ENCODE measurements at regions not wholly inside any gene's neighbourhood (a gene's known extent, or its start where the extent isn't known, plus 50 kb on each side); places are given as distances from the start of the nearest gene placed in this dataset.

DNA sequence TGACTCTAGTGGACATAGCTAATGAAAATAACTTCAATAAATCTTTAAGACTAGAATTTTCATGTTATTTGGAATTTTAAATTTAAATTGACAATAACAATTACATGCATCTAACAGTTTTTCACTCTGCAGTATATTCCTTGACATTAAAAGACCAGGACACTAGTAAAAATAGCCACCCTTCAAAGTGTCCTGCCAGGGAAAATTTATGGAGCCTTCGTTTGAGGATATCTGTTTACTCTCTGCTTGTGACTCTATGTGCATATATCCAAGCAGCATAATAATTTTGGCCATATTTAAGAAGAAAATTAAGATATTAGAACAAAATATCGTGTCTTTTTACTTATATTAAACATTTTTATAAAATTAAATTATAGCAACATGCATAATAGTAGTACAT lies 58.8 kb upstream of the NKAIN2 start:
- ATAC-seq: no peak
- TF ChIP-seq ISL1 (CRISPR knock-in tag; IDR thresholded peaks at IDR 0.05): no peak
- TF ChIP-seq TCF4 (CRISPR knock-in tag; IDR thresholded peaks at IDR 0.05; ENCODE audit: borderline replicate concordance): no peak
- TF ChIP-seq ZNF8 (CRISPR knock-in tag; IDR thresholded peaks at IDR 0.05): no peak
- no peak for TF ChIP-seq ZNF565 (CRISPR knock-in tag; conservative IDR thresholded peaks at IDR 0.05; ENCODE audit: low read depth)
- no peak for TF ChIP-seq ESRRG (CRISPR knock-in tag; IDR thresholded peaks at IDR 0.05)
- TF ChIP-seq PPARA (CRISPR knock-in tag; IDR thresholded peaks at IDR 0.05; ENCODE audit: borderline replicate concordance): no peak
- no peak for TF ChIP-seq RARB (CRISPR knock-in tag; IDR thresholded peaks at IDR 0.05)
- no peak for TF ChIP-seq TOX (CRISPR knock-in tag; IDR thresholded peaks at IDR 0.05; ENCODE audit: borderline replicate concordance)
- no peak for TF ChIP-seq ZFP30 (CRISPR knock-in tag; IDR thresholded peaks at IDR 0.05)
- TF ChIP-seq SNAI2 (CRISPR knock-in tag; IDR thresholded peaks at IDR 0.05): no peak
- TF ChIP-seq ARNTL (CRISPR knock-in tag; IDR thresholded peaks at IDR 0.05; ENCODE audit: borderline replicate concordance, low read depth): no peak
- TF ChIP-seq, protein P1, sequence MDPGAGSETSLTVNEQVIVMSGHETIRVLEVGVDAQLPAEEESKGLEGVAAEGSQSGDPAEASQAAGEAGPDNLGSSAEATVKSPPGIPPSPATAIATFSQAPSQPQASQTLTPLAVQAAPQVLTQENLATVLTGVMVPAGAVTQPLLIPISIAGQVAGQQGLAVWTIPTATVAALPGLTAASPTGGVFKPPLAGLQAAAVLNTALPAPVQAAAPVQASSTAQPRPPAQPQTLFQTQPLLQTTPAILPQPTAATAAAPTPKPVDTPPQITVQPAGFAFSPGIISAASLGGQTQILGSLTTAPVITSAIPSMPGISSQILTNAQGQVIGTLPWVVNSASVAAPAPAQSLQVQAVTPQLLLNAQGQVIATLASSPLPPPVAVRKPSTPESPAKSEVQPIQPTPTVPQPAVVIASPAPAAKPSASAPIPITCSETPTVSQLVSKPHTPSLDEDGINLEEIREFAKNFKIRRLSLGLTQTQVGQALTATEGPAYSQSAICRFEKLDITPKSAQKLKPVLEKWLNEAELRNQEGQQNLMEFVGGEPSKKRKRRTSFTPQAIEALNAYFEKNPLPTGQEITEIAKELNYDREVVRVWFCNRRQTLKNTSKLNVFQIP (CRISPR knock-in tag; IDR thresholded peaks at IDR 0.05; ENCODE audit: borderline replicate concordance, low read depth): no peak
- TF ChIP-seq CSDC2 (CRISPR knock-in tag; IDR thresholded peaks at IDR 0.05): no peak
- TF ChIP-seq CREB5 (CRISPR knock-in tag; IDR thresholded peaks at IDR 0.05; ENCODE audit: low read depth): no peak
- no peak for TF ChIP-seq ZC3H10 (CRISPR knock-in tag; IDR thresholded peaks at IDR 0.05)

GRCh38 chr6:123742626-123743025 lies 61.0 kb upstream of the NKAIN2 start:
- TF ChIP-seq TSHZ2 (CRISPR knock-in tag; IDR thresholded peaks at IDR 0.05): no peak
- TF ChIP-seq ZNF70 (CRISPR knock-in tag; IDR thresholded peaks at IDR 0.05): no peak
- no peak for TF ChIP-seq TCF4 (CRISPR knock-in tag; IDR thresholded peaks at IDR 0.05; ENCODE audit: borderline replicate concordance)
- no peak for TF ChIP-seq ARNTL (CRISPR knock-in tag; IDR thresholded peaks at IDR 0.05; ENCODE audit: borderline replicate concordance, low read depth)
- TF ChIP-seq CREB5 (CRISPR knock-in tag; IDR thresholded peaks at IDR 0.05; ENCODE audit: low read depth): no peak
- no peak for TF ChIP-seq PPARA (CRISPR knock-in tag; IDR thresholded peaks at IDR 0.05; ENCODE audit: borderline replicate concordance)
- no peak for TF ChIP-seq BACH2 (CRISPR knock-in tag; IDR thresholded peaks at IDR 0.05; ENCODE audit: borderline replicate concordance)
- TF ChIP-seq SNAI2 (CRISPR knock-in tag; IDR thresholded peaks at IDR 0.05): no peak
- TF ChIP-seq ZFP3 (CRISPR knock-in tag; IDR thresholded peaks at IDR 0.05): no peak
- TF ChIP-seq ZC3H10 (CRISPR knock-in tag; IDR thresholded peaks at IDR 0.05): no peak
- TF ChIP-seq ZFP30 (CRISPR knock-in tag; IDR thresholded peaks at IDR 0.05): no peak
- no peak for TF ChIP-seq GLIS3 (CRISPR knock-in tag; IDR thresholded peaks at IDR 0.05)

DNA sequence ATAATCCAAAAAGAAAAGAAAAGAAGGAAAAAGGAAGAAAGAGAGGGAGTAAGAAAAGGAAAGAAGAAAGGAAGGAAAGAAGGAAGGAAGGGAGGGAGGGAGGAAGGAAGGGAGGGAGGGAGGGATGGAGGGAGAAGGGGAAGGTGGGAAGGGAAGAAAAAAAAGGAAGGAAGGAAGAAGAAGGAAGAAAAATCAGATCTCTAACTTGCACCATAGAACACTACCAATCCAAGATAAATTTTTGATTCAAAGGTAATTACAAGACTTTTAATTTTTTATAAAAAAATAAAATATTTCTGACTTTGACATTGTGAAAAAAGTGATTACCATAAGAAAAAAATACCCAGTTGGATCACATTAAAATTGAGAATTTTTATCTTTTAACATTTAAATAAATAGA lies 70.5 kb upstream of the NKAIN2 start:
- ATAC-seq: no peak
- TF ChIP-seq BACH2 (CRISPR knock-in tag; IDR thresholded peaks at IDR 0.05; ENCODE audit: borderline replicate concordance): no peak
- no peak for TF ChIP-seq ZNF70 (CRISPR knock-in tag; IDR thresholded peaks at IDR 0.05)
- TF ChIP-seq ZC3H10 (CRISPR knock-in tag; IDR thresholded peaks at IDR 0.05): no peak

More at GRCh38 chr6:123742626-123743025, 61.0 kb upstream of the NKAIN2 start:
- ATAC-seq: no peak

- ATAC-seq: no peak
- TF ChIP-seq OSR1 (CRISPR knock-in tag; IDR thresholded peaks at IDR 0.05): no peak
- TF ChIP-seq PPARA (CRISPR knock-in tag; IDR thresholded peaks at IDR 0.05; ENCODE audit: borderline replicate concordance): no peak
- no peak for TF ChIP-seq ZC3H10 (CRISPR knock-in tag; IDR thresholded peaks at IDR 0.05)
- TF ChIP-seq ZNF70 (CRISPR knock-in tag; IDR thresholded peaks at IDR 0.05): no peak
- TF ChIP-seq BACH2 (CRISPR knock-in tag; IDR thresholded peaks at IDR 0.05; ENCODE audit: borderline replicate concordance): no peak
- TF ChIP-seq CREB5 (CRISPR knock-in tag; IDR thresholded peaks at IDR 0.05; ENCODE audit: low read depth): no peak
- no peak for TF ChIP-seq SNAI2 (CRISPR knock-in tag; IDR thresholded peaks at IDR 0.05)
- no peak for TF ChIP-seq GLIS3 (CRISPR knock-in tag; IDR thresholded peaks at IDR 0.05)
- no peak for TF ChIP-seq ZNF565 (CRISPR knock-in tag; conservative IDR thresholded peaks at IDR 0.05; ENCODE audit: low read depth)
- TF ChIP-seq TCF4 (CRISPR knock-in tag; IDR thresholded peaks at IDR 0.05; ENCODE audit: borderline replicate concordance): no peak
These were observed 79.8 kb upstream of the TRDN start for GRCh38 chr6:123716506-123716905.

Measured in SK-N-SH treated with all-trans-retinoic acid at 6 μM for 48 hours (cell line).